ENCODE measurements at regions not wholly inside any gene's neighbourhood (a gene's known extent, or its start where the extent isn't known, plus 50 kb on each side); places are given as distances from the start of the nearest gene placed in this dataset.

- TF ChIP-seq CTCF (IDR thresholded peaks at IDR 0.05), result no peak
- no peak for TF ChIP-seq POLR2A (IDR thresholded peaks at IDR 0.05)
Measured at GRCh38 chr4:19239565-19239964, 1012.1 kb upstream of the SLIT2 start.

Data from heart left ventricle (tissue), 13 donors.